Adrenal gland (tissue), 9 donors: ENCODE measurements at regions not wholly inside any gene's neighbourhood (a gene's known extent, or its start where the extent isn't known, plus 50 kb on each side); places are given as distances from the start of the nearest gene placed in this dataset.

Experiments used
- DNase-seq, 7 donors: peaks; one replicate each; pipeline ENCODE4 v3.0.0-alpha.2; 2019 to 2020
- H3K27ac ChIP-seq, 5 donors: fragments of 200-600 bp; sonication (generic) in 4 of 5; 1 replicate in 3 of 5; 2 replicates in 2 of 5; pipeline versions ENCODE4 v1.5.1 to v1.8.0; 2016 to 2020; ENCODE audit warnings: mild to moderate bottlenecking in 1 of 5
- H3K27me3 ChIP-seq: fragments of 200-600 bp; 2 replicates; pipeline ENCODE4 v1.8.0; 2021
- H3K36me3 ChIP-seq, 2 donors: fragments of 200-600 bp; replicated peaks in 1 of 2; 1 replicate in 1 of 2; 2 replicates in 1 of 2; pipeline versions ENCODE4 v1.5.1 to v1.8.0; 2018 to 2022
- H3K4me1 ChIP-seq, 2 donors: fragments of 200-600 bp; replicated peaks in 1 of 2; 1 replicate in 1 of 2; 2 replicates in 1 of 2; pipeline versions ENCODE4 v1.5.1 to v1.8.0; 2018 to 2021
- H3K4me3 ChIP-seq, 4 donors: fragments of 200-600 bp; sonication (generic) in 3 of 4; one replicate each; pipeline ENCODE4 v1.5.1; 2016 to 2018
- H3K9me3 ChIP-seq, 3 donors: fragments of 200-600 bp; sonication (generic) in 1 of 3; replicated peaks in 1 of 3; 1 replicate in 2 of 3; 2 replicates in 1 of 3; pipeline versions ENCODE4 v1.5.1 to v1.8.0; 2016 to 2021
- POLR2A ChIP-seq, 2 donors: fragments of 450-650 bp; IDR thresholded peaks; one replicate each; pipeline ENCODE4 v1.6.1; 2017; ENCODE audit warnings: antibody characterized with exemption in 2 of 2, mild to moderate bottlenecking in 2 of 2, moderate library complexity in 1 of 2
- WGBS, 4 donors: extraction: QIAGEN DNeasy Blood & Tissue Kit in 2 of 4; methylation state at CpG; one replicate each; pipeline versions ENCODE4 v1.1.5 to v1.1.7; 2013 to 2017; 5-methylcytosine and 5-hydroxymethylcytosine counted together
- intact Hi-C, 2 donors: fragments of 100-400 bp; cut with DNase I; formaldehyde crosslinking; loops; one replicate each; pipeline versions ENCODE4 v1.14.1 to v1.15.0; 2022 to 2023
- TF ChIP-seq, protein P1 (sequence below), 6 experiments: fragments of 450-650 bp in 4 of 6; fragments of 200-600 bp in 2 of 6; sonication (generic) in 1 of 6; IDR thresholded peaks; 1 replicate in 5 of 6; 2 replicates in 1 of 6; pipeline versions ENCODE4 v1.5.1 to v1.8.0; 2016 to 2021; ENCODE audit warnings: antibody characterized with exemption in 6 of 6, mild to moderate bottlenecking in 2 of 6, moderate library complexity in 1 of 6
- donor health status: healthy with polysubstance abuse.
- donor health status: Bipolar disorder and iron deficiency.
- donor health status: DM: yes; HTN: yes; CAD: no.
- donor health status: DM: no; HTN: no; CAD: no.
- donor health status: DM: no; HTN: no; CAD: no.

DNA sequence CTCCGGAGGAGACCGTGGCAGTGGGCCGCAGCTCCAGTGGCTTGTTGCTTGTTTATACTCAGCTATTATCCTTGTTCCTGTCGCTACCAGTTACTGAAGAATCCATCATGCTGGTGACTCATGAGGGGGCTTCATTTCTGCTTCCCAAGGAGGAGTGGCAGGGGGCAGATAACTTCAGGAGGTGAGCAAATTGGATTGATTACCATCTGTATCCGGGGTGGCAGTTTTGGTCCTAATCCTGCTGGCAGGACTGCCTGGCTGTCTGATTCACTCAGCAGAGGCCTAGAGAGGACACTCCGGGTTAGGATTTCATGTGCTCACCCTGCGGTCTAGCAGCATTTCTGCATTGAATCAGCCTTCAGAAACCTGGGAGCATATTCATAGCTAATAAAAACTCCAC is 230.0 kb downstream of the ACTR3 start:
- H3K4me3 ChIP-seq: no peak overlapping the region

DNA sequence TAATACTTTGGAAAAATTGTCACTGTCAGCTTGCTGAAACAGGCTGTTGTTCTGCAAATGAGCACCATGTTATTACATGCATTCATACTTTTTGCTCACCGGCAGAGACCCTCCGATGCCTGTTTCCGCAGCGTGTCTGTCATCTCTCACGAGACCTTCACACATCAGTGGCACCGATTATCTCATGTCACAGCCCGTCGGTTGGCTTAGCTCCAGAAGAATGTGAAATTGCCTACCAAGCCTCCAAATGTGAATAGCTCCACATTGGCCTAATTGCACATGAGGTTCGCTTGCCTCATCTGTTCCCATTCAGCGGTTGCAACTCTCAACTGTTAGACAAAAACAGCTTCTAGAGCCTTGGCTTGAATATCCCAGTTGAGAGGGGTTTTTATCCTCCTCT is 233.0 kb downstream of the ACTR3 start:
- Histone ChIP-seq H3K36me3 (no peaks in the 10 kb centered on the region), H3K27ac (no peak overlapping the region), H3K9me3 (no peaks in the 10 kb centered on the region), H3K27me3 (no peaks in the 10 kb centered on the region), H3K4me3 (no peak overlapping the region), H3K4me1 (no peaks in the 10 kb centered on the region)
- intact Hi-C loops: no loop called here
- DNase-seq: no peak
- 65 to 80% (median 73%) methylated on average over 10 of the region's 10 CpGs for WGBS, 4 donors
- TF ChIP-seq, protein P1, sequence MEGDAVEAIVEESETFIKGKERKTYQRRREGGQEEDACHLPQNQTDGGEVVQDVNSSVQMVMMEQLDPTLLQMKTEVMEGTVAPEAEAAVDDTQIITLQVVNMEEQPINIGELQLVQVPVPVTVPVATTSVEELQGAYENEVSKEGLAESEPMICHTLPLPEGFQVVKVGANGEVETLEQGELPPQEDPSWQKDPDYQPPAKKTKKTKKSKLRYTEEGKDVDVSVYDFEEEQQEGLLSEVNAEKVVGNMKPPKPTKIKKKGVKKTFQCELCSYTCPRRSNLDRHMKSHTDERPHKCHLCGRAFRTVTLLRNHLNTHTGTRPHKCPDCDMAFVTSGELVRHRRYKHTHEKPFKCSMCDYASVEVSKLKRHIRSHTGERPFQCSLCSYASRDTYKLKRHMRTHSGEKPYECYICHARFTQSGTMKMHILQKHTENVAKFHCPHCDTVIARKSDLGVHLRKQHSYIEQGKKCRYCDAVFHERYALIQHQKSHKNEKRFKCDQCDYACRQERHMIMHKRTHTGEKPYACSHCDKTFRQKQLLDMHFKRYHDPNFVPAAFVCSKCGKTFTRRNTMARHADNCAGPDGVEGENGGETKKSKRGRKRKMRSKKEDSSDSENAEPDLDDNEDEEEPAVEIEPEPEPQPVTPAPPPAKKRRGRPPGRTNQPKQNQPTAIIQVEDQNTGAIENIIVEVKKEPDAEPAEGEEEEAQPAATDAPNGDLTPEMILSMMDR (IDR thresholded peaks at IDR 0.05): no peak

More for the DNA sequence above, 230.0 kb downstream of the ACTR3 start:
- Histone ChIP-seq H3K4me1 (no peaks in the 10 kb centered on the region), H3K27ac (no peak overlapping the region), H3K9me3 (no peaks in the 10 kb centered on the region), H3K36me3 (no peaks in the 10 kb centered on the region), H3K27me3 (no peaks in the 10 kb centered on the region)
- DNase-seq: peak in 5 of 7 donors; percentile 32 to 56 (median 39)
- TF ChIP-seq, protein P1 (IDR thresholded peaks at IDR 0.05): no peak
- TF ChIP-seq POLR2A (IDR thresholded peaks at IDR 0.05): no peak
- 61 to 62% (median 61%) methylated on average over 7 of the region's 7 CpGs for WGBS, 4 donors
- intact Hi-C loops: no loop called here

DNA sequence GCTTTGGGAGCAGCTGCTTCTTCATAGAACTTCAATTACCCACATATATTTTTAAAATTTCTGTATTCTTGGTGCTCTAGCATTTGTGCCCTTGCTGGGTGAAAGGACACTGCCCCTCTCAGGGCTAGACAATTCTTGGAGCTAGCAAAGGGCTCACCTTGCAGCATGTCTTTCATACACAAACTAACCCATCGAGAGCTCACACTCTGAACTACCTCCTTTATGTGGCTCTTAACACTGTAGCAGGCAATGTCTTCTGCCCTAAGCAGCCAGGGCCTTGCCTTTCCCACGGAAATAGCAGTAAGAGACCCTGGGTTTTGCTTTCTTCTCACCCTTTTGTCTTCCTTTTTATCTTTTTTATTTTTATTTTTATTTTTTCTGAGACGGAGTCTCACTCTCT is 234.0 kb downstream of the ACTR3 start:
- TF ChIP-seq POLR2A (IDR thresholded peaks at IDR 0.05): no peak
- TF ChIP-seq, protein P1 (IDR thresholded peaks at IDR 0.05): no peak
- Histone ChIP-seq H3K4me3 (no peak overlapping the region), H3K27me3 (no peaks in the 10 kb centered on the region), H3K27ac (no peak overlapping the region), H3K36me3 (no peaks in the 10 kb centered on the region), H3K9me3 (no peaks in the 10 kb centered on the region), H3K4me1 (no peaks in the 10 kb centered on the region)
- intact Hi-C loops: no loop called here
- DNase-seq: no peak
- WGBS, 4 donors: 78 to 91% (median 83%) methylated on average over 3 of the region's 3 CpGs

DNA sequence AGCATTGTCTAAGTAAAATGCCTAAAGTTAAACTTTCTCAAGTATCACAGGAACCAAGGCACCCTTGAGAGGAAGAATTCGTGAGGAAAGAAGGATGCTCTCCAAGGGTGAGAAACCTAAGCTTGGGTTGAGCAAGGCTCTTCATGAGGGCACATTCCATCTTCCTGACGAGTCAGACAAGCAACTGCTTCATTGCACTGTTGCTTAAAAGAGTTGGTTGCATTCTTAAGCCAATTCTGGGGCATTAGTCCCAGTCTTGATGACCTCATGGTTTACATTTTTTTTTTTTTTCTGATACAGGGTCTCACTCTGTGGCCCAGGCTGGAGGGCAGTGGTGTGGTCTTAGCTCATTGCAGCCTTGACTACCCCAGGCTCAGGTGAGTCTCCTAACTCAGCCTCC is 237.5 kb downstream of the ACTR3 start:
- DNase-seq: no peak
- intact Hi-C loops: no loop called here
- H3K9me3 ChIP-seq: no peaks in the 10 kb centered on the region
- 75 to 93% (median 77%) methylated on average over 2 of the region's 2 CpGs for WGBS, 4 donors
- no peak overlapping the region for H3K4me3 ChIP-seq
- H3K4me1 ChIP-seq: no peaks in the 10 kb centered on the region
- H3K27ac ChIP-seq: no peak overlapping the region
- no peaks in the 10 kb centered on the region for H3K27me3 ChIP-seq
- TF ChIP-seq, protein P1 (IDR thresholded peaks at IDR 0.05): no peak
- TF ChIP-seq POLR2A (IDR thresholded peaks at IDR 0.05): no peak
- no peaks in the 10 kb centered on the region for H3K36me3 ChIP-seq
